ENCODE measurements at regions not wholly inside any gene's neighbourhood (a gene's known extent, or its start where the extent isn't known, plus 50 kb on each side); places are given as distances from the start of the nearest gene placed in this dataset.

DNA sequence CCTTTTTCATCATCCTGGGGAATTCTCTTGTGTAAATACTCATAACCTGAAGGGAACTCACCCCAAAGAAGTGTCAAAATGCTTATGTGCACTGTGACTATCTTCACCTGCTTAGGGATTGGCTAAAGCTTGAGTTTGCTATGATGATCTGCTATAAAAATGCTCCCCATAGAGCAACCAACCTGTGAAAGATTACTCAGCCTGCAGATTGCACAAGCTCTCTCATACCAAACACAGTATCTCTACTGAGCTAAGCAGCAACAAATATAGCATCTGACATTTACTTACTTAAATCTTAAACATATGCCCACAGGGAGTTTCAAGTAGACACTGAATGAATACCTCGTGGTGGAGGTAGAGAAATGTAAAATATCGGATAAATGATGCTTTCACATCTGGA, 725.8 kb downstream of the MRPL39 start:
- H3K4me3 ChIP-seq (ENCODE audit: extremely low read depth in 1 of 4, insufficient read depth in 2 of 4, low read depth in 3 of 4, low read length in 4 of 4), result no peak overlapping the region
- no peak overlapping the region for H3K14ac ChIP-seq (ENCODE audit: insufficient read length)
- no peak overlapping the region for H2BK12ac ChIP-seq (ENCODE audit: low read depth, low read length)
- H4K8ac ChIP-seq (ENCODE audit: extremely low read depth, insufficient read depth, low read length), result no peak overlapping the region
- no peaks in the 10 kb centered on the region for H3K79me1 ChIP-seq (ENCODE audit: low read depth, low read length)
- H3K36me3 ChIP-seq (ENCODE audit: control insufficient read depth in 2 of 4, insufficient read depth in 4 of 4, low read length in 3 of 4), result no peaks in the 10 kb centered on the region
- peaks cover 0 to 4% of the 10 kb centered on the region in 2 experiments; a peak in 1 of 4 replicates for H3K9me3 ChIP-seq (ENCODE audit: insufficient read depth in 2 of 2, low read depth in 1 of 2, low read length in 1 of 2)
- H4K91ac ChIP-seq (replicated peaks; ENCODE audit: insufficient read length, low read length), result no peak overlapping the region
- no peak overlapping the region for H3K4me2 ChIP-seq (ENCODE audit: insufficient read depth in 1 of 2, low read depth in 2 of 2, low read length in 2 of 2)
- DNase-seq (ENCODE audit: low read depth in 1 of 2, low spot score in 2 of 2) (no peak), FAIRE-seq (no peak)
- no peaks in the 10 kb centered on the region for H4K20me1 ChIP-seq (replicated peaks in 1 of 2; ENCODE audit: control insufficient read depth in 1 of 2, insufficient read depth in 2 of 2, low read length in 2 of 2)
- POLR2A ChIA-PET (ENCODE audit: partially characterized antibody), result no interaction called here
- H2BK15ac ChIP-seq (ENCODE audit: low read length), result no peak overlapping the region
- no peak overlapping the region for H3K27ac ChIP-seq (ENCODE audit: low read depth, low read length)
- no peak overlapping the region for H3K56ac ChIP-seq (replicated peaks; ENCODE audit: insufficient read length, low read depth, low read length)
- H4K5ac ChIP-seq (ENCODE audit: insufficient read length, low read depth, low read length), result no peak overlapping the region
- H3K79me2 ChIP-seq (ENCODE audit: control insufficient read depth in 1 of 2, insufficient read depth in 2 of 2, low read length in 2 of 2), result no peaks in the 10 kb centered on the region
- H3K4ac ChIP-seq (replicated peaks; ENCODE audit: insufficient read length, low read depth, low read length), result no peak overlapping the region
- CTCF ChIA-PET (ENCODE audit: partially characterized antibody), result interaction anchor here (0.6 kb wide), 2 partner anchors 8 to 505 kb away, joined by 3 to 4 read pairs; no protein-coding TSS in a partner anchor
- no peak overlapping the region for H2BK5ac ChIP-seq (ENCODE audit: low read depth, low read length)
- no peaks in the 10 kb centered on the region for H3K27me3 ChIP-seq (replicated peaks in 1 of 4; ENCODE audit: control insufficient read depth in 3 of 4, extremely low read depth in 1 of 4, insufficient read depth in 3 of 4, low read length in 3 of 4)
- no peak overlapping the region for H2AK5ac ChIP-seq (ENCODE audit: low read depth, low read length)
- no peak overlapping the region for H3K9ac ChIP-seq (replicated peaks in 1 of 4; ENCODE audit: extremely low read depth in 1 of 4, low read depth in 3 of 4, low read length in 3 of 4)
- H3K23me2 ChIP-seq (ENCODE audit: low read depth, low read length), result no peaks in the 10 kb centered on the region
- no peak overlapping the region for H2AFZ ChIP-seq (ENCODE audit: low read length)
- H2BK20ac ChIP-seq (ENCODE audit: low read length), result no peak overlapping the region
- no peaks in the 10 kb centered on the region for H3K4me1 ChIP-seq (replicated peaks in 1 of 4; ENCODE audit: control insufficient read depth in 3 of 4, insufficient read depth in 4 of 4, low read length in 3 of 4)
- H3K23ac ChIP-seq (ENCODE audit: insufficient read length), result no peak overlapping the region
- WGBS, 2 experiments (ENCODE audit: extremely low coverage in 1 of 2, insufficient coverage in 1 of 2, insufficient read length in 1 of 2, insufficient replicate concordance in 2 of 2, low coverage in 1 of 2, low lambda C conversion rate in 2 of 2, missing lambda C conversion rate in 1 of 2), result 88% methylated on average over 2 of the region's 2 CpGs; no CpG with 5 or more reads in 1 of the 2 experiments
- H2BK120ac ChIP-seq (replicated peaks; ENCODE audit: low read depth, low read length), result no peak overlapping the region
- no peak overlapping the region for H3K18ac ChIP-seq (ENCODE audit: extremely low read depth, low read length)
- TF ChIP-seq SRF (IDR thresholded peaks at IDR 0.05; ENCODE audit: low read depth, low read length), result no peak
- TF ChIP-seq ZNF274 (IDR thresholded peaks at IDR 0.05; ENCODE audit: borderline replicate concordance, extremely low read depth, low read length), result no peak
- TF ChIP-seq SP1 (IDR thresholded peaks at IDR 0.05; ENCODE audit: low read depth, low read length), result no peak
- TF ChIP-seq EZH2 (IDR thresholded peaks at IDR 0.05; ENCODE audit: low read depth, low read length, severe bottlenecking), result no peak
- no peak for TF ChIP-seq TBP (IDR thresholded peaks at IDR 0.05; ENCODE audit: low read depth, low read length)
- no peak for TF ChIP-seq SIN3A (conservative IDR thresholded peaks at IDR 0.05 in 1 of 2, IDR thresholded peaks at IDR 0.05 in 1 of 2; ENCODE audit: low read depth in 1 of 2, low read length in 2 of 2)
- TF ChIP-seq NANOG (IDR thresholded peaks at IDR 0.05; ENCODE audit: insufficient read depth, low read depth, low read length, poor library complexity, severe bottlenecking), result no peak
